GM12892 (cell line): ENCODE measurements at regions not wholly inside any gene's neighbourhood (a gene's known extent, or its start where the extent isn't known, plus 50 kb on each side); places are given as distances from the start of the nearest gene placed in this dataset.

Source experiments
- POLR2A ChIP-seq: IDR thresholded peaks from 2 replicates; pipeline ENCODE4 v1.6.1; 2011; ENCODE audit warnings: low read depth, low read length, control low read depth
- POLR2AphosphoS5 ChIP-seq: IDR thresholded peaks from 2 replicates; pipeline ENCODE4 v1.6.1; 2011; ENCODE audit warnings: low read depth, low read length, control low read depth
- TAF1 ChIP-seq: IDR thresholded peaks from 2 replicates; pipeline ENCODE4 v1.6.1; 2011; ENCODE audit warnings: low read depth, mild to moderate bottlenecking, control low read depth, low read length, borderline replicate concordance

- TF ChIP-seq POLR2AphosphoS5 (no peak), POLR2A (no peak), TAF1 (no peak)
Observed at GRCh38 chr14:65920996-65921395, 508.5 kb downstream of the FUT8 start.
